Hepatocyte (in vitro differentiated cells): ENCODE measurements at regions not wholly inside any gene's neighbourhood (a gene's known extent, or its start where the extent isn't known, plus 50 kb on each side); places are given as distances from the start of the nearest gene placed in this dataset.

Source experiments
- DNase-seq: peaks from one replicate; pipeline ENCODE4 v3.0.0-alpha.2; 2016; ENCODE audit warnings: low spot score
- H2AFZ ChIP-seq: fragments of 200-600 bp; sonication (generic); 2 replicates; pipeline ENCODE4 v1.6.0; 2016; ENCODE audit warnings: antibody characterized with exemption, mild to moderate bottlenecking
- H3K27ac ChIP-seq: fragments of 200-600 bp; sonication (generic); 2 replicates; pipeline ENCODE4 v1.5.1; 2016; ENCODE audit warnings: mild to moderate bottlenecking
- H3K27me3 ChIP-seq: fragments of 200-600 bp; sonication (generic); 2 replicates; pipeline ENCODE4 v1.6.1; 2016
- H3K36me3 ChIP-seq: fragments of 200-600 bp; sonication (generic); replicated peaks from 2 replicates; pipeline ENCODE4 v1.5.1; 2016; ENCODE audit warnings: low read depth; ENCODE audit not compliant: insufficient read depth
- H3K4me1 ChIP-seq: fragments of 200-600 bp; sonication (generic); 2 replicates; pipeline ENCODE4 v1.5.1; 2016; ENCODE audit warnings: mild to moderate bottlenecking, moderate library complexity; ENCODE audit not compliant: insufficient read depth
- H3K4me2 ChIP-seq: fragments of 200-600 bp; sonication (generic); 2 replicates; pipeline ENCODE4 v1.6.0; 2016
- H3K4me3 ChIP-seq: fragments of 200-600 bp; sonication (generic); 2 replicates; pipeline ENCODE4 v1.5.1; 2016; ENCODE audit warnings: mild to moderate bottlenecking
- H3K79me2 ChIP-seq: fragments of 200-600 bp; sonication (generic); 2 replicates; pipeline ENCODE4 v1.6.0; 2017; ENCODE audit warnings: mild to moderate bottlenecking
- H3K9me2 ChIP-seq: fragments of 200-600 bp; sonication (generic); replicated peaks from 2 replicates; pipeline ENCODE4 v1.6.0; 2017; ENCODE audit warnings: mild to moderate bottlenecking; ENCODE audit not compliant: insufficient read depth
- H3K9me3 ChIP-seq: fragments of 200-600 bp; sonication (generic); 2 replicates; pipeline ENCODE4 v1.5.1; 2016; ENCODE audit warnings: low read depth, mild to moderate bottlenecking
- H4K20me1 ChIP-seq: fragments of 200-600 bp; sonication (generic); 2 replicates; pipeline ENCODE4 v1.6.0; 2016; ENCODE audit warnings: mild to moderate bottlenecking; ENCODE audit not compliant: insufficient read depth, poor library complexity, severe bottlenecking
- CTCF ChIP-seq: fragments of 200-600 bp; sonication (generic); IDR thresholded peaks from 2 replicates; pipeline ENCODE4 v1.5.1; 2016; ENCODE audit warnings: antibody characterized with exemption, mild to moderate bottlenecking; ENCODE audit not compliant: poor library complexity
- EZH2 ChIP-seq: fragments of 200-600 bp; sonication (generic); IDR thresholded peaks from 2 replicates; pipeline ENCODE4 v1.6.1; 2016; ENCODE audit warnings: antibody characterized with exemption, mild to moderate bottlenecking, borderline replicate concordance
- EZH2phosphoT487 ChIP-seq: fragments of 200-600 bp; sonication (generic); IDR thresholded peaks from one replicate; pipeline ENCODE4 v1.6.1; 2018; ENCODE audit warnings: antibody characterized with exemption, mild to moderate bottlenecking, low read depth, moderate library complexity; ENCODE audit not compliant: unreplicated experiment, severe bottlenecking
- WGBS: methylation state at CpG from one replicate; pipeline ENCODE4 v1.1.6; 2016; ENCODE audit warnings: low lambda C conversion rate; ENCODE audit errors: missing lambda C conversion rate; 5-methylcytosine and 5-hydroxymethylcytosine counted together

- Histone ChIP-seq H4K20me1 (no peaks in the 10 kb centered on the region), H3K79me2 (peaks cover 6% of the 10 kb centered on the region), H3K36me3 (no peaks in the 10 kb centered on the region), H3K9me3 (no peaks in the 10 kb centered on the region), H3K4me1 (peaks cover 16% of the 10 kb centered on the region), H3K27ac (peak overlapping the region; percentile 78), H2AFZ (no peak overlapping the region), H3K9me2 (no peaks in the 10 kb centered on the region), H3K4me2 (peak overlapping the region; percentile 67), H3K27me3 (no peaks in the 10 kb centered on the region), H3K4me3 (no peak overlapping the region)
- TF ChIP-seq EZH2 (no peak), CTCF (no peak), EZH2phosphoT487 (no peak)
- no peak for DNase-seq
- 66% methylated on average over 11 of the region's 11 CpGs for WGBS
Observed at GRCh38 chr11:122365610-122366360, 249.8 kb upstream of the BLID start.

GRCh38 chr11:122363296-122363695 lies 247.3 kb upstream of the BLID start:
- no peaks in the 10 kb centered on the region for H3K27me3 ChIP-seq
- peaks cover 6% of the 10 kb centered on the region for H3K79me2 ChIP-seq
- no peak overlapping the region for H2AFZ ChIP-seq
- H3K36me3 ChIP-seq, result no peaks in the 10 kb centered on the region
- TF ChIP-seq EZH2 (no peak), CTCF (no peak), EZH2phosphoT487 (no peak)
- H3K4me3 ChIP-seq, result no peak overlapping the region
- WGBS, result 94% methylated on average over 5 of the region's 5 CpGs
- H3K27ac ChIP-seq, result no peak overlapping the region
- peaks cover 16% of the 10 kb centered on the region for H3K4me1 ChIP-seq
- no peak for DNase-seq
- H3K9me2 ChIP-seq, result no peaks in the 10 kb centered on the region
- H4K20me1 ChIP-seq, result no peaks in the 10 kb centered on the region
- no peaks in the 10 kb centered on the region for H3K9me3 ChIP-seq
- H3K4me2 ChIP-seq, result no peak overlapping the region

DNA sequence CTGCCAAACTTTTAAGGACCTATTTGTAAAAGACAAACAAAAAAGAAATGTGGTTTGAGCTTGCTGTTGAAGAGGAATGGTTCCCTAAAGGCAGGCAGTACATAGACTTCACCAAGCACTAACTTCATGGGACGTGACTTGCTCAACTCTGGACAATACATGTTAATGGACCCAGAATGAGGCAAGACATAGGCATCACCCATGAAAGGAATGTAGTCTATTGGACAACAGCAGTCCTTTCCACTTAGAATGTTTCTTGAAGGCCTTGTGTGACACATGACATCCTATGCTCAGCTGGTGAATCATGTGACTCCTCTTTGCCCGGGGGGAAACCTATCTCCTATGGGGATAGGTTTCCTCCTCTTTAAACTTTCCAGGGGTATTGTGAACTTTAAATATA lies 246.4 kb upstream of the BLID start:
- H3K4me1 ChIP-seq, result peaks cover 15% of the 10 kb centered on the region
- TF ChIP-seq EZH2 (no peak), EZH2phosphoT487 (no peak), CTCF (no peak)
- no peak for DNase-seq

More for the DNA sequence above, 246.4 kb upstream of the BLID start:
- Histone ChIP-seq H3K4me2 (no peak overlapping the region), H2AFZ (no peak overlapping the region), H3K79me2 (peaks cover 6% of the 10 kb centered on the region), H3K27me3 (no peaks in the 10 kb centered on the region), H3K9me3 (no peaks in the 10 kb centered on the region), H4K20me1 (no peaks in the 10 kb centered on the region), H3K9me2 (no peaks in the 10 kb centered on the region), H3K4me3 (no peak overlapping the region), H3K36me3 (no peaks in the 10 kb centered on the region), H3K27ac (no peak overlapping the region)
- WGBS, result 90% methylated on average over 2 of the region's 2 CpGs
